Glutamatergic neuron (in vitro differentiated cells): ENCODE measurements at regions not wholly inside any gene's neighbourhood (a gene's known extent, or its start where the extent isn't known, plus 50 kb on each side); places are given as distances from the start of the nearest gene placed in this dataset.

Source experiments
- DNase-seq: peaks from one replicate; pipeline ENCODE4 v3.0.0; 2022
- H3K27ac Mint-ChIP-seq: one replicate; pipeline ENCODE4 v1.8.0; 2020; ENCODE audit warnings: mild to moderate bottlenecking, mixed read lengths, inconsistent platforms; ENCODE audit not compliant: unreplicated experiment
- H3K27me3 Mint-ChIP-seq: one replicate; pipeline ENCODE4 v1.8.0; 2020; ENCODE audit warnings: mild to moderate bottlenecking, moderate library complexity, mixed read lengths, inconsistent platforms; ENCODE audit not compliant: unreplicated experiment
- H3K36me3 Mint-ChIP-seq: one replicate; pipeline ENCODE4 v1.8.0; 2020; ENCODE audit warnings: mild to moderate bottlenecking, mixed read lengths, inconsistent platforms; ENCODE audit not compliant: unreplicated experiment
- H3K4me1 Mint-ChIP-seq: one replicate; pipeline ENCODE4 v1.8.0; 2020; ENCODE audit warnings: mild to moderate bottlenecking, low read depth, mixed read lengths, inconsistent platforms; ENCODE audit not compliant: unreplicated experiment
- H3K4me3 Mint-ChIP-seq: one replicate; pipeline ENCODE4 v1.8.0; 2020; ENCODE audit warnings: mild to moderate bottlenecking, mixed read lengths, inconsistent platforms; ENCODE audit not compliant: unreplicated experiment
- H3K9me3 Mint-ChIP-seq: one replicate; pipeline ENCODE4 v1.8.0; 2020; ENCODE audit warnings: mild to moderate bottlenecking, moderate library complexity, mixed read lengths, inconsistent platforms; ENCODE audit not compliant: unreplicated experiment
- TF ChIP-seq, protein P1 (sequence below): fragments of 200-600 bp; sonication (generic); IDR thresholded peaks from one replicate; pipeline ENCODE4 v1.5.0; 2021; ENCODE audit not compliant: partially characterized antibody, unreplicated experiment

DNA sequence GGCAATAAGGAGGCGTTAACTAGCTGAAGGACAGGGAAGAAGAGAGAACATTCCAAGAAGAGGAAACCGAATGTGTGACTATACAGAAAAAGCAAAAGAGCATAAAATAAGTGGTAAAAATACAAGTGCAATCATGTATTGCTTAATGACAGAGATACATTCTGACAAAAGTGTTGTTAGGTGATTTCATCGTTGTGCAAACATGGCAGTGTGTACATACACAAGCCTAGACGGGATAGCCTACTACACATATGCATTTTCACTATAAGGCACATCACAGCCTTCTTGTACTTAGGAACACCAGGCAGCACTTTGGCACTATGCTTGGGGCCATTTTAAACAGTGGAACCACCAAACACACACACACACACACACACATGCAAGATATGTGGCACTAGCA lies 299.3 kb downstream of the BCAT1 start:
- H3K4me3 Mint-ChIP-seq = no peak overlapping the region
- TF ChIP-seq, protein P1, sequence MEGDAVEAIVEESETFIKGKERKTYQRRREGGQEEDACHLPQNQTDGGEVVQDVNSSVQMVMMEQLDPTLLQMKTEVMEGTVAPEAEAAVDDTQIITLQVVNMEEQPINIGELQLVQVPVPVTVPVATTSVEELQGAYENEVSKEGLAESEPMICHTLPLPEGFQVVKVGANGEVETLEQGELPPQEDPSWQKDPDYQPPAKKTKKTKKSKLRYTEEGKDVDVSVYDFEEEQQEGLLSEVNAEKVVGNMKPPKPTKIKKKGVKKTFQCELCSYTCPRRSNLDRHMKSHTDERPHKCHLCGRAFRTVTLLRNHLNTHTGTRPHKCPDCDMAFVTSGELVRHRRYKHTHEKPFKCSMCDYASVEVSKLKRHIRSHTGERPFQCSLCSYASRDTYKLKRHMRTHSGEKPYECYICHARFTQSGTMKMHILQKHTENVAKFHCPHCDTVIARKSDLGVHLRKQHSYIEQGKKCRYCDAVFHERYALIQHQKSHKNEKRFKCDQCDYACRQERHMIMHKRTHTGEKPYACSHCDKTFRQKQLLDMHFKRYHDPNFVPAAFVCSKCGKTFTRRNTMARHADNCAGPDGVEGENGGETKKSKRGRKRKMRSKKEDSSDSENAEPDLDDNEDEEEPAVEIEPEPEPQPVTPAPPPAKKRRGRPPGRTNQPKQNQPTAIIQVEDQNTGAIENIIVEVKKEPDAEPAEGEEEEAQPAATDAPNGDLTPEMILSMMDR = no peak
- H3K4me1 Mint-ChIP-seq = no peaks in the 10 kb centered on the region
- H3K9me3 Mint-ChIP-seq = no peaks in the 10 kb centered on the region
- H3K27me3 Mint-ChIP-seq = peaks cover 2% of the 10 kb centered on the region
- no peak for DNase-seq
- H3K36me3 Mint-ChIP-seq = no peaks in the 10 kb centered on the region
- H3K27ac Mint-ChIP-seq = no peak overlapping the region

DNA sequence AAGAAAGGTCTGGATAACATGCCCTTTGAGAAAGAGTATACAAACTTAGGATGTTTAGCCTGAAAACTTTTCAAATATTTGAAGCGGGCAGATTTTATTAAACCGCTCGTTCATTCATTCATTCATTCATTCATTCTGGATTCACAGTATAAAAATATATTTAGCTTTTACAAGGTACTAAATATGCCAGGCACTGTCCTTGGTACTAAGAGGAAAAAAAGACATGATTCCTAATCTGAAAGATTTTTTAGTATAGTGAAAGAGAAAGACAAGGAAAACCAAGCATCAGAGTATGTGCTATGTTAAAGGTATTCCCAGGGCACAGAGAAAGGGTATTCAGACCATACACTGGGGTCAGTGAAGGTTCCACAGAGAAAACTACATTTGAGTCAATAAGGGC lies 299.7 kb downstream of the BCAT1 start:
- Mint-ChIP-seq H3K4me3 (no peak overlapping the region), H3K27me3 (peaks cover 2% of the 10 kb centered on the region), H3K9me3 (no peaks in the 10 kb centered on the region), H3K4me1 (no peaks in the 10 kb centered on the region), H3K36me3 (no peaks in the 10 kb centered on the region), H3K27ac (no peak overlapping the region)
- no peak for DNase-seq
- TF ChIP-seq, protein P1 = no peak

DNA sequence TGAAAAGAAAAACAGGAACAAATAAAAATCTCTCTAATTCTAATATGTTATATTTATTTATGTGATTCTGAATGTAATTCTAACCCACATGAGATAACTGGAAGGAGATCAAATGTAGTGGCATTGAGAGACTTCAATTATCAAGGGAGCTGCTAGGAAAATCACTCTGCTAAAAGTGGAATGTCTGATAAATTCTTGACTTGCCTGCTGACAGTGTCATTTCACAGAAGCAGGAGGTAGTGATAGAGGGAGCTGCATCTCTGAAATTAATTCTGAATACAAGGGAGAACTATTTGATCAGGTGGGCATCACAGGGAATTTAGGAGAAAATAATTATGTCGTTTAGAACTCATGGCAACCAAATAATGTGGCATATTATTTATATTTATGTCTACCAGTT lies 303.6 kb downstream of the BCAT1 start:
- DNase-seq = no peak
- Mint-ChIP-seq H3K9me3 (no peaks in the 10 kb centered on the region), H3K4me1 (peaks cover 2% of the 10 kb centered on the region), H3K4me3 (no peak overlapping the region), H3K36me3 (no peaks in the 10 kb centered on the region), H3K27me3 (peaks cover 2% of the 10 kb centered on the region), H3K27ac (no peak overlapping the region)
- TF ChIP-seq, protein P1 = no peak

DNA sequence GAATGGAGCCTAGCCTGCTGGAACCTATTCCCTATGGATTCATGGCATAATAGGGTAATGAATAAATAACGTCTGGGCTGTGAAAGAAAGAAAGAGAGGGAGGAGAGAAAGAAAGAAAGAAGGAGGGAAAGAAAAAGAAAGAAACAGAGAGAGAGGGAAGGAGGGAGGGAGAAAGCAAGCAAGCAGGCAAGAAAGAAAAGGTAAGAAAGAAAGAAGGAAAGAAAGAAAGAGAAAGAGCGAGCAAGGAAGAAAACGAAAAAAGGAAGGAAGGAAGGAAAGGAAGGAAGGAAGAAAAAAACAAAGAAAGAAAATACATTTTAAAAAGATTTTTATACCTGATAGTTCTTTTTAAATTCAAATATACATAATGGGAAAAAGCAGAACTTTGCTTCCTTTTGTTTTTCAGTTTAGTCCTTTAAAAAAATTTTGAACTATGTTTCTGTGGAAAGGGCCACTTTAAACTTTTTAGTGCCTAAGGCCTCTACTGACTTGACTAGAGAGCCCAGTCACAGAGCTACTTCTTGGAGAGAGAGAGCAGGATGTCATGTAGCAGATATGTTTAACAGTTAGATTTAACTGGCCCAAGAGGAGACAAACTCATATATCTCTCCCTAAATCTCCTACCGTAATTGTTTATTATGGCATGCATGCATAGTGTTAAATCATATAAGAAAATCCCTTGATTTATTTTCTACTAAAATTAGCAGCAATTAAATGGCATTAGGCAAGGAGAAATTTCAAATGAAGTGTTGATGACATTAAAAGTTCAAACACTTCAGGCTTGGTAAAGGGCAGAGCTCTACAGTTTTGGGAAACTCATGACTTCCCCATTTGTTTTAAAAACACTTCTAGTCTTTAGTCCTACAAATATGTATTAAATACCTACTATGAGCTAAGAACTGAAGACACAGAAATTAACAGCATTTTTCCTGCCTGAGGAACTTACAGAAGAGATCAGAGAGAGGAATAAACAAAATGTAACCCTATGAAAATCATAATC lies 305.5 kb downstream of the BCAT1 start:
- H3K36me3 Mint-ChIP-seq = no peaks in the 10 kb centered on the region
- H3K4me1 Mint-ChIP-seq = peaks cover 2% of the 10 kb centered on the region
- no peaks in the 10 kb centered on the region for H3K9me3 Mint-ChIP-seq
- TF ChIP-seq, protein P1 = no peak
- H3K27me3 Mint-ChIP-seq = peaks cover 2% of the 10 kb centered on the region
- no peak for DNase-seq
- H3K4me3 Mint-ChIP-seq = no peak overlapping the region
- no peak overlapping the region for H3K27ac Mint-ChIP-seq

DNA sequence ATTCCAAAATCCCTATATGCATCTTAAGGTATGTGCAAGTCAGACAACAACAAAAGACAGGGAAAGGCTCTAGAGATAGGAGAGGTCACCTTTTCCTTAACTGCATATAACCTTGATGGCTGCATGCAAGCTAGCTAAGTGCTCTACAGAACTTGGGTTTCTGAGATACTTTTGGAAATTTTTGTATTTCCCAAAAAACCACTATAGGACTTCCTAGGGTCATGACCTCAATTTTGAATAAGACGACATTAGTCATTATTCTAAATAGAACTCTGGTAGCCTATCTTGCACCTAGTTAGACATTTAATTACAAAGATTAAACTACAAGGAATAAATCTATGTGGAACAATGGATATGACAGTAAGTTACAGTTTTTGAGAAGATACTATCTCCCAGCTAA lies 309.3 kb downstream of the BCAT1 start:
- Mint-ChIP-seq H3K9me3 (no peaks in the 10 kb centered on the region), H3K27ac (no peak overlapping the region), H3K4me3 (no peak overlapping the region), H3K4me1 (peaks cover 2% of the 10 kb centered on the region), H3K36me3 (no peaks in the 10 kb centered on the region), H3K27me3 (no peaks in the 10 kb centered on the region)
- TF ChIP-seq, protein P1 = no peak
- no peak for DNase-seq
